Karpas-422 (cell line): ENCODE measurements at regions not wholly inside any gene's neighbourhood (a gene's known extent, or its start where the extent isn't known, plus 50 kb on each side); places are given as distances from the start of the nearest gene placed in this dataset.

Source experiments
- DNase-seq: peaks from one replicate; pipeline ENCODE4 v3.0.0-alpha.2; 2015
- H2AFZ ChIP-seq: fragments of 200-600 bp; sonication (generic); 2 replicates; pipeline ENCODE4 v1.6.1; 2014; ENCODE audit warnings: antibody characterized with exemption, low read length, mixed read lengths
- H3K27ac ChIP-seq: fragments of 200-600 bp; sonication (generic); 2 replicates; pipeline ENCODE4 v1.5.1; 2014; ENCODE audit warnings: mild to moderate bottlenecking, low read length, moderate library complexity
- H3K27me3 ChIP-seq: fragments of 200-600 bp; sonication (generic); 2 replicates; pipeline ENCODE4 v1.6.1; 2014; ENCODE audit warnings: low read length, mixed read lengths
- H3K36me3 ChIP-seq: fragments of 200-600 bp; sonication (generic); 2 replicates; pipeline ENCODE4 v1.6.1; 2014; ENCODE audit warnings: low read length, mixed read lengths; ENCODE audit not compliant: insufficient read depth
- H3K4me1 ChIP-seq: fragments of 200-600 bp; sonication (generic); 2 replicates; pipeline ENCODE4 v1.6.1; 2014; ENCODE audit warnings: mild to moderate bottlenecking, low read length, mixed read lengths
- H3K4me2 ChIP-seq: fragments of 200-600 bp; sonication (generic); 2 replicates; pipeline ENCODE4 v1.6.1; 2014; ENCODE audit warnings: low read length, low read depth, mild to moderate bottlenecking; ENCODE audit not compliant: poor library complexity, severe bottlenecking
- H3K4me3 ChIP-seq: fragments of 200-600 bp; sonication (generic); 2 replicates; pipeline ENCODE4 v1.5.1; 2014; ENCODE audit warnings: mild to moderate bottlenecking, antibody characterized with exemption, low read length, mixed read lengths
- H3K79me2 ChIP-seq: fragments of 200-600 bp; sonication (generic); 2 replicates; pipeline ENCODE4 v1.6.1; 2014; ENCODE audit warnings: mild to moderate bottlenecking, low read length, mixed read lengths
- H3K9ac ChIP-seq: fragments of 200-600 bp; sonication (generic); 2 replicates; pipeline ENCODE4 v1.6.0; 2014; ENCODE audit warnings: low read length
- H3K9me2 ChIP-seq: fragments of 200-600 bp; sonication (generic), shearing (Covaris generic); replicated peaks from 2 replicates; pipeline ENCODE4 v1.6.0; 2014; ENCODE audit warnings: mild to moderate bottlenecking, low read length, moderate library complexity; ENCODE audit not compliant: insufficient read depth
- H3K9me3 ChIP-seq: fragments of 300-700, 200-600 bp; sonication (generic); 2 replicates; pipeline ENCODE4 v1.6.1; 2014; ENCODE audit warnings: low read length, mixed read lengths
- H4K20me1 ChIP-seq: fragments of 200-600 bp; sonication (generic); 2 replicates; pipeline ENCODE4 v1.6.1; 2014; ENCODE audit warnings: mild to moderate bottlenecking, antibody characterized with exemption, low read length, low read depth; ENCODE audit not compliant: insufficient read depth

DNA sequence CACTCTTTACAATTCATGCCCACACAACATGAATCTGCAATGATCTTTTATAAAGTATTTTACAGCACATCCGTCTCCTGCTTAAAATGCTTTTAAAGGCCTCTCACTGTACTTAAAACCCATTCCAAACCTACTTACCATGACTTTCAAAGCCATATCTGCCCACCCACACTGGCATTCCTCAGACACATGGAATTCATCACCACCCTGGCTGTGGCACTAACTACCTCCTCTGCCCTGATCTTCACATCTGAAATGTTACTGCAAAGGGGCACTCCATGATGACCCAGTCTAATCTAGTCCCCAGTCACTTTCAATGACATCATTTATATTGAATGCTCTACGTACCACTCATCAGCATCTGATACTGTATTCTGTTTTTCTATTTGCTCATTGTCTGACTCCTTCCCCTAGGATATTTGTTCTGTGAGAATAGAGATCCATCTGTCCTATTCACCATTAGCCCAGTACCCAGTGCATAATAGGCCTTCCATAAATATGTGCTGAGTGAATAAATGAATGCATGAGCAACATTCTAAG is 193.2 kb upstream of the KIF2A start:
- Histone ChIP-seq H3K79me2 (no peaks in the 10 kb centered on the region), H3K9me2 (no peaks in the 10 kb centered on the region), H2AFZ (no peak overlapping the region), H4K20me1 (no peaks in the 10 kb centered on the region), H3K9me3 (no peaks in the 10 kb centered on the region), H3K4me2 (no peak overlapping the region), H3K9ac (no peak overlapping the region), H3K4me1 (no peaks in the 10 kb centered on the region), H3K27me3 (0 out of 2 replicates have a peak, but pooled peaks cover 4% of the 10 kb centered on the region), H3K4me3 (no peak overlapping the region), H3K27ac (no peak overlapping the region), H3K36me3 (no peaks in the 10 kb centered on the region)
- DNase-seq = no peak

DNA sequence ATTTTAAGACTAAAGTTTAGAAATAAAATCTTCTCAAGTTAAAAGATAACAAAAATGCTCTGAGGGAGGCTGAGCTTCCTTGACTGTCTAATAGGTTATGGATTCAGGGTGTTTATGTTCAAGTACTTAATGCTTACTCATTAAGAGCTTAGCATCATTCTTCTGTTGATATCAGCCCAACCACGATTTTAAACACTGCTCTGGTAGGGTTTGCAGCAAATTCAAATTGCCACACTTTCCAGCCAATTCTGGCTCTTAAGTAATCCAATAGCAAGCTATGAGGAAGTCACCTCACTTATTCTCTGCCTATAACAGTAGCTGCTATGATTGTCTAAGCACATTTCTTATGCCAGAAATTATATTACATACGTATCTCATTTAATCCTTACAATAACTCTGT is 191.0 kb upstream of the KIF2A start:
- H3K79me2 ChIP-seq = no peaks in the 10 kb centered on the region
- no peak overlapping the region for H2AFZ ChIP-seq
- H3K4me1 ChIP-seq = no peaks in the 10 kb centered on the region
- no peaks in the 10 kb centered on the region for H3K36me3 ChIP-seq
- H3K9me3 ChIP-seq = no peaks in the 10 kb centered on the region
- H3K9ac ChIP-seq = no peak overlapping the region
- DNase-seq = no peak
- no peak overlapping the region for H3K27ac ChIP-seq
- no peaks in the 10 kb centered on the region for H4K20me1 ChIP-seq
- H3K9me2 ChIP-seq = no peaks in the 10 kb centered on the region
- no peak overlapping the region for H3K4me2 ChIP-seq
- H3K27me3 ChIP-seq = 0 out of 2 replicates have a peak, but pooled peaks cover 4% of the 10 kb centered on the region
- no peak overlapping the region for H3K4me3 ChIP-seq

DNA sequence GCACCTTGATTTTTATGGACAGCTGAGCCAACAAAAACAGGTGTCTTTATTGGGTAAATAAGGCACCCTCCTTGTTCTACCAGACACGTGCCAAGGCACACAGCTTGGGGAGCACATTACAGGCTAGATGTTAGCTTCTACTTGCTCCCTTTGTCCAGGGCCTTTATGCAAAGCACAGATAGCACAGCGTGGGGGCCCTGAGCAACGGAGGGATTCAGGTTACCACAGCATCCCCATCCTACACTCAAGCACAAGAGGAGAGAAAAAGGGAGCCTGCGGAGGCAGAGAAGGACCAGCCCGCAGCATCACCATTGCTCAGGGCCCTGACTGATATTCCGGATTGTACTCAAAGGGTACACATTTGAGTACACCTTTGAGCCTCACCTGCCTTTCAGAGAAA is 181.7 kb upstream of the KIF2A start:
- H4K20me1 ChIP-seq = no peaks in the 10 kb centered on the region
- H3K4me3 ChIP-seq = no peak overlapping the region
- no peaks in the 10 kb centered on the region for H3K36me3 ChIP-seq
- H3K27me3 ChIP-seq = no peaks in the 10 kb centered on the region
- H3K9me3 ChIP-seq = no peaks in the 10 kb centered on the region
- no peaks in the 10 kb centered on the region for H3K79me2 ChIP-seq
- H3K4me1 ChIP-seq = no peaks in the 10 kb centered on the region
- H3K9ac ChIP-seq = no peak overlapping the region
- H2AFZ ChIP-seq = no peak overlapping the region
- no peaks in the 10 kb centered on the region for H3K9me2 ChIP-seq
- no peak overlapping the region for H3K4me2 ChIP-seq
- DNase-seq = no peak
- H3K27ac ChIP-seq = no peak overlapping the region

DNA sequence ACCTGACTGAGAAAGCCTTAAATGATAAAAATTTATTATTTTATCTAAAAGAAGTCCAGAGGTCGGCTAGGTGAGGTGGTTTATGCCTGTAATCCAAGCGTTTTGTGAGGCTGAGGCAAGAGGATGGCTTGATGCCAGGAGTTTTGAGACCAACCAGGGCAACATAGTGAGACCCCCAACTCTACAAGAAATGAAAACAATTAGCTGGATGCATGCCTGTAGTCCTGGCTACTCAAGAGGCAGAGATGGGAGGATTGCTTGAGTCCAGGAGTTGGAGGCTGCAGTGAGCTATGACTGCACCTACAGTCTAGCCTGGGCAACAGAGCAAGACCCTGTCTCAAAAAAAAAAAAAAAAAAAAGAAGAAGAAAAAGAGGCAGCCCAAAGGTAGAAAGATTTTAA is 179.9 kb upstream of the KIF2A start:
- H3K4me2 ChIP-seq = no peak overlapping the region
- no peak for DNase-seq

DNA sequence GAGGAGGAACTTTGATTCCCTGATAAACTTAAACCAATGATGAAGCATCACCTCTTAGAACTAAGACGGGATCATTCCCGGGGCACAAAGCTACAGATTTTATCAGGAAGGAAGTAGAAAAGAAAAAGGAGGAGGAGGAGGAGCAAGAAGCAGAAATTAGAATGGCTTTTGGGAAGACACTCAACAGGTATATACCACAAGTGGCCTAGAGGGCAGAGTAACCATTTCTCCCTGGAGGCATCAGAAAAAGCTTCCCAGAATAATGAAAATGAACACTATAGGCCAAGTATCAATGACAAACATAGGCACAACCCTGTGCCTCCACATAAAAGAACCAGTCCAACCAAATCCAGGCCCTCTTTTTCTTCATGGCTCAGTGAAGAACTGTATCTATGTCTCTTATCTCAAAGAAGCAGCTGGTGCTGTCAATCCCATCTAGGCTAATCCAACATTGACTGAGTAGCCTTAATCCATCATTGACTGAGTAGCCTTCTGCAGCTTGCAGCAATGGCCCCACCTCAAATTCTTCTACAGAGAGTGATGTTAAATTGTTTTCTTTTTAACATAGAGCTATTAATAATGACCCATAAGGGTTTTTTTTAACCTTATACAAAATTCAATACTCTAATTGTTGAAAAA is 178.8 kb upstream of the KIF2A start:
- no peaks in the 10 kb centered on the region for H3K4me1 ChIP-seq
- H3K9me2 ChIP-seq = no peaks in the 10 kb centered on the region
- H3K27ac ChIP-seq = no peak overlapping the region

More for the DNA sequence above, 179.9 kb upstream of the KIF2A start:
- no peaks in the 10 kb centered on the region for H3K36me3 ChIP-seq
- H3K9me3 ChIP-seq = no peaks in the 10 kb centered on the region
- no peaks in the 10 kb centered on the region for H3K79me2 ChIP-seq
- H3K27ac ChIP-seq = no peak overlapping the region
- H3K9ac ChIP-seq = no peak overlapping the region
- H4K20me1 ChIP-seq = no peaks in the 10 kb centered on the region
- H3K4me1 ChIP-seq = no peaks in the 10 kb centered on the region
- H3K27me3 ChIP-seq = no peaks in the 10 kb centered on the region
- H3K4me3 ChIP-seq = no peak overlapping the region
- no peaks in the 10 kb centered on the region for H3K9me2 ChIP-seq
- H2AFZ ChIP-seq = no peak overlapping the region

DNA sequence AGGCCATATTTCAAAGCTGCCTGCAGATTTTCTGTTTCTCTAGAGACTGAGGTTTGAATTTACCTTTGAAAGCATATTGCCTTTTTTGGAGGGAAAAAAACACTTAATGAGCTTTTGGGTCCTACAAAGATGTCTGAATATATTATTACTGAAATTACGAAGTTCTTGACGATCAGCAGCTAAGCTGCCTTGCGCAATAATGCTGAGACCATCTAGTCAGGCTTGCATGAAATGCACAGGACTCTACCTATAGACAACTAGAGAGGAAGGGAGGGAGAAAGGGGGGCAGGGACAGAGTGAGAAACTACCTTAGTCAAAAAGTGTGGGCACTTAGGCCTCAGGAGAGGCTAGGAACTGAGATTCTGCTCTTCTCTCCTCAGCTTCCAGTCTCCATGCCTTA is 175.9 kb upstream of the KIF2A start:
- Histone ChIP-seq H3K4me1 (no peaks in the 10 kb centered on the region), H3K9ac (no peak overlapping the region), H3K4me2 (no peak overlapping the region), H3K79me2 (no peaks in the 10 kb centered on the region), H3K27ac (no peak overlapping the region), H3K4me3 (no peak overlapping the region), H3K9me2 (no peaks in the 10 kb centered on the region), H3K27me3 (peaks cover 2% of the 10 kb centered on the region; the same call in 1 of the 2 replicates), H4K20me1 (no peaks in the 10 kb centered on the region), H3K9me3 (no peaks in the 10 kb centered on the region), H2AFZ (no peak overlapping the region), H3K36me3 (no peaks in the 10 kb centered on the region)
- no peak for DNase-seq

More for the DNA sequence above, 178.8 kb upstream of the KIF2A start:
- H2AFZ ChIP-seq = no peak overlapping the region
- H3K4me2 ChIP-seq = no peak overlapping the region
- H3K9ac ChIP-seq = no peak overlapping the region
- H3K4me3 ChIP-seq = no peak overlapping the region
- no peak for DNase-seq
- H3K36me3 ChIP-seq = no peaks in the 10 kb centered on the region
- no peaks in the 10 kb centered on the region for H3K79me2 ChIP-seq
- H3K9me3 ChIP-seq = no peaks in the 10 kb centered on the region
- no peaks in the 10 kb centered on the region for H4K20me1 ChIP-seq
- H3K27me3 ChIP-seq = no peaks in the 10 kb centered on the region

DNA sequence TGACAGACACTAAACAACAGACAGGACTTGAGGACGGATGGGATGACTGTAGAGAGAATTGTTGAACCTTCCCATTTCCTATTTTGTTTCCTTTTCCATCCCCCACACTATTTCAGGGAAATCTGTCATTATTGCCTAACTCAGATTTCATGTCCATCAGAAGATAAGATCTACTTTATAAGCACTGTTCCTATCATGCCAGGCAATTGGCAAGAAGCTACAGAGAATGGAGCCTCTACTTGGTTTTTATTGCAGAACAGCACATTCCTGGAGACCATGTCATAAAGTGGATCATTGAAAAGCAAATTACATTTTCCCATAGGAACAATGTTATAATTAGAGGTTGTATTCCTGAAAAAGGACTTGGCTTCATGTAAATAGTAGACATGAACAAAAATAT is 173.7 kb upstream of the KIF2A start:
- Histone ChIP-seq H3K4me1 (no peaks in the 10 kb centered on the region), H3K79me2 (no peaks in the 10 kb centered on the region), H4K20me1 (no peaks in the 10 kb centered on the region), H3K27me3 (peaks cover 2% of the 10 kb centered on the region; the same call in 1 of the 2 replicates), H3K27ac (no peak overlapping the region), H3K9ac (no peak overlapping the region), H3K4me3 (no peak overlapping the region), H3K36me3 (no peaks in the 10 kb centered on the region), H2AFZ (no peak overlapping the region), H3K4me2 (no peak overlapping the region), H3K9me2 (no peaks in the 10 kb centered on the region), H3K9me3 (no peaks in the 10 kb centered on the region)
- no peak for DNase-seq

DNA sequence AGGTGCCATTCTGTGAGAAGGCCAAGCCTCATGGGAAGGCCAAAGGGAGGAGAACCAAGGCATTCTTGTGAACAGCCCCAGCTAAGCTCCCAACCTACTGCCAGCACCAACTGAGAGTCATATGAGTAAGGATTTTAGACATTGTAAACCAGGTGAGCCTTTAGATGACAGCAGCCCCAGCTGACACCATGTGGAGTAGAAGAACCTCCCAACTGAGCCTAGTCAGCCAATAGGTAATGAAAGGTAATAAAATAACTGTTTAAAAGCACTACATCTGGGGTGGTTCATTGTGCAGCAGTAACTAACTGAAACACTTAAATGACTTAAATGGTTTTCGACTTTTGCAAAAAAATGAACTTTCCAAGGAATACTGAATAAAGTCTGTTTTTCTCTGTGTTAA is 172.6 kb upstream of the KIF2A start:
- Histone ChIP-seq H3K9me3 (no peaks in the 10 kb centered on the region), H3K4me2 (no peak overlapping the region), H4K20me1 (no peaks in the 10 kb centered on the region), H3K36me3 (no peaks in the 10 kb centered on the region), H3K79me2 (no peaks in the 10 kb centered on the region), H3K27ac (no peak overlapping the region), H2AFZ (no peak overlapping the region), H3K4me1 (no peaks in the 10 kb centered on the region), H3K9ac (no peak overlapping the region), H3K4me3 (no peak overlapping the region), H3K27me3 (peaks cover 2% of the 10 kb centered on the region; the same call in 1 of the 2 replicates), H3K9me2 (no peaks in the 10 kb centered on the region)
- DNase-seq = no peak
